H1 (cell line): ENCODE measurements at regions not wholly inside any gene's neighbourhood (a gene's known extent, or its start where the extent isn't known, plus 50 kb on each side); places are given as distances from the start of the nearest gene placed in this dataset.

ENCODE experiments used
- CTCF ChIA-PET: fragments of 300-600 bp; sonication (Branson Sonifier 250); formaldehyde crosslinking; loops from one replicate; lab custom pipeline; 2021; ENCODE audit not compliant: partially characterized antibody; lab: Charles Lee
- POLR2A ChIA-PET: fragments of 300-600 bp; sonication (Branson Sonifier 250); formaldehyde crosslinking; loops from one replicate; lab custom pipeline; 2021; ENCODE audit warnings: inconsistent platforms; ENCODE audit not compliant: partially characterized antibody; lab: Charles Lee
- DNase-seq, 2 experiments: peaks; one replicate each; pipeline versions ENCODE4 v3.0.0 to v3.0.0-alpha.2; 2010 to 2022; ENCODE audit warnings: low spot score in 2 of 2, low read depth in 1 of 2, mixed read lengths in 1 of 2
- FAIRE-seq: peaks from 2 replicates; lab custom pipeline; 2011; peaks lifted over from hg19 to GRCh38; lab: Jason Lieb, UNC
- H2AFZ ChIP-seq: 2 replicates; pipeline ENCODE4 v1.8.1; 2012; ENCODE audit warnings: low read length, inconsistent platforms
- H2AK5ac ChIP-seq: 2 replicates; pipeline ENCODE4 v1.6.1; 2013; ENCODE audit warnings: low read depth, low read length
- H2BK120ac ChIP-seq: replicated peaks from 2 replicates; pipeline ENCODE3; 2013; ENCODE audit warnings: low read depth, low read length, inconsistent platforms
- H2BK12ac ChIP-seq: 2 replicates; pipeline ENCODE4 v1.6.1; 2013; ENCODE audit warnings: low read depth, low read length
- H2BK15ac ChIP-seq: 2 replicates; pipeline ENCODE4 v1.6.1; 2013; ENCODE audit warnings: low read length
- H2BK20ac ChIP-seq: 2 replicates; pipeline ENCODE4 v1.6.1; 2013; ENCODE audit warnings: low read length
- H2BK5ac ChIP-seq: 2 replicates; pipeline ENCODE4 v1.6.1; 2013; ENCODE audit warnings: low read depth, low read length
- H3K14ac ChIP-seq: 2 replicates; pipeline ENCODE4 v1.6.1; 2013; ENCODE audit warnings: inconsistent platforms; ENCODE audit not compliant: insufficient read length
- H3K18ac ChIP-seq: 2 replicates; pipeline ENCODE4 v1.6.1; 2013; ENCODE audit warnings: low read length; ENCODE audit errors: extremely low read depth
- H3K23ac ChIP-seq: 2 replicates; pipeline ENCODE4 v1.6.1; 2013; ENCODE audit warnings: inconsistent platforms; ENCODE audit not compliant: insufficient read length
- H3K23me2 ChIP-seq: 2 replicates; pipeline ENCODE4 v1.6.1; 2013; ENCODE audit warnings: low read depth, low read length
- H3K27ac ChIP-seq: 2 replicates; pipeline ENCODE4 v1.6.1; 2011; ENCODE audit warnings: low read depth, low read length, inconsistent platforms
- H3K27me3 ChIP-seq, 4 experiments: replicated peaks in 1 of 4; 1 replicate in 1 of 4; 2 replicates in 3 of 4; pipeline versions ENCODE4 v1.6.1 to v1.8.1; 2011 to 2013; ENCODE audit warnings: low read length in 3 of 4, mild to moderate bottlenecking in 3 of 4, inconsistent platforms in 2 of 4, mixed read lengths in 2 of 4, moderate library complexity in 1 of 4; ENCODE audit not compliant: control insufficient read depth in 3 of 4, insufficient read depth in 3 of 4; ENCODE audit errors: extremely low read depth in 1 of 4
- H3K36me3 ChIP-seq, 4 experiments: 2 replicates each; pipeline versions ENCODE4 v1.6.1 to v1.8.1; 2011 to 2013; ENCODE audit warnings: mild to moderate bottlenecking in 4 of 4, low read length in 3 of 4, moderate library complexity in 2 of 4, control low read depth in 1 of 4, inconsistent platforms in 1 of 4; ENCODE audit not compliant: insufficient read depth in 4 of 4, control insufficient read depth in 2 of 4
- H3K4ac ChIP-seq: replicated peaks from 2 replicates; pipeline ENCODE3; 2013; ENCODE audit warnings: low read length, low read depth, mixed read lengths, inconsistent platforms; ENCODE audit not compliant: insufficient read length
- H3K4me1 ChIP-seq, 4 experiments: replicated peaks in 1 of 4; 1 replicate in 1 of 4; 2 replicates in 3 of 4; pipeline versions ENCODE4 v1.6.1 to v1.8.1; 2011 to 2013; ENCODE audit warnings: low read length in 3 of 4, inconsistent platforms in 2 of 4, mixed read lengths in 1 of 4; ENCODE audit not compliant: insufficient read depth in 4 of 4, control insufficient read depth in 3 of 4
- H3K4me2 ChIP-seq, 2 experiments: 2 replicates each; pipeline versions ENCODE4 v1.6.1 to v1.8.1; 2011 to 2013; ENCODE audit warnings: low read depth in 2 of 2, low read length in 2 of 2, control low read depth in 1 of 2, inconsistent platforms in 1 of 2, mild to moderate bottlenecking in 1 of 2; ENCODE audit not compliant: insufficient read depth in 1 of 2
- H3K4me3 ChIP-seq, 4 experiments: fragments of 200-600, 300-600 bp in 1 of 4; sonication (generic), shearing (Covaris generic), sonication (Bioruptor Twin) in 1 of 4; 2 replicates each; pipeline versions ENCODE4 v1.5.1 to v1.8.1; 2011 to 2016; ENCODE audit warnings: low read length in 4 of 4, low read depth in 3 of 4, control low read depth in 2 of 4, inconsistent platforms in 2 of 4, mild to moderate bottlenecking in 2 of 4, mixed read lengths in 1 of 4, moderate library complexity in 1 of 4; ENCODE audit not compliant: insufficient read depth in 2 of 4; ENCODE audit errors: extremely low read depth in 1 of 4
- H3K56ac ChIP-seq: replicated peaks from 2 replicates; pipeline ENCODE3; 2013; ENCODE audit warnings: low read depth, mild to moderate bottlenecking, mixed read lengths, low read length, inconsistent platforms; ENCODE audit not compliant: insufficient read length
- H3K79me1 ChIP-seq: 2 replicates; pipeline ENCODE4 v1.6.1; 2013; ENCODE audit warnings: low read depth, low read length, control low read depth
- H3K79me2 ChIP-seq, 2 experiments: 2 replicates each; pipeline versions ENCODE4 v1.6.1 to v1.8.1; 2012 to 2013; ENCODE audit warnings: low read length in 2 of 2, mild to moderate bottlenecking in 2 of 2, inconsistent platforms in 1 of 2; ENCODE audit not compliant: insufficient read depth in 2 of 2, control insufficient read depth in 1 of 2
- H3K9ac ChIP-seq, 4 experiments: replicated peaks in 1 of 4; 1 replicate in 1 of 4; 2 replicates in 3 of 4; pipeline versions ENCODE4 v1.6.1 to v1.8.1; 2011 to 2013; ENCODE audit warnings: low read depth in 3 of 4, low read length in 3 of 4, control low read depth in 2 of 4, mild to moderate bottlenecking in 2 of 4, moderate library complexity in 2 of 4, inconsistent platforms in 1 of 4; ENCODE audit errors: extremely low read depth in 1 of 4
- H3K9me3 ChIP-seq, 2 experiments: 2 replicates each; pipeline versions ENCODE4 v1.6.1 to v1.8.1; 2012 to 2013; ENCODE audit warnings: mild to moderate bottlenecking in 2 of 2, moderate library complexity in 2 of 2, control low read depth in 1 of 2, inconsistent platforms in 1 of 2, low read depth in 1 of 2, low read length in 1 of 2, mixed read lengths in 1 of 2; ENCODE audit not compliant: insufficient read depth in 2 of 2
- H4K20me1 ChIP-seq, 2 experiments: replicated peaks in 1 of 2; 2 replicates each; pipeline versions ENCODE3 to v1.8.1; 2011 to 2013; ENCODE audit warnings: inconsistent platforms in 2 of 2, low read length in 2 of 2, mild to moderate bottlenecking in 1 of 2; ENCODE audit not compliant: insufficient read depth in 2 of 2, control insufficient read depth in 1 of 2
- H4K5ac ChIP-seq: 2 replicates; pipeline ENCODE4 v1.6.1; 2013; ENCODE audit warnings: low read length, low read depth, mixed read lengths, inconsistent platforms; ENCODE audit not compliant: insufficient read length
- H4K8ac ChIP-seq: 2 replicates; pipeline ENCODE4 v1.8.0; 2013; ENCODE audit warnings: mild to moderate bottlenecking, moderate library complexity, low read length, inconsistent platforms; ENCODE audit not compliant: insufficient read depth; ENCODE audit errors: extremely low read depth
- H4K91ac ChIP-seq: replicated peaks from 2 replicates; pipeline ENCODE3; 2013; ENCODE audit warnings: low read length, mixed read lengths, inconsistent platforms; ENCODE audit not compliant: insufficient read length
- ATF3 ChIP-seq: IDR thresholded peaks from 2 replicates; pipeline ENCODE4 v1.6.1; 2011; ENCODE audit warnings: low read depth, mild to moderate bottlenecking, low read length; ENCODE audit not compliant: insufficient read depth
- EZH2 ChIP-seq: fragments of 200-600 bp; sonication (generic); IDR thresholded peaks from 2 replicates; pipeline ENCODE4 v1.7.1; 2012; ENCODE audit warnings: low read depth, mild to moderate bottlenecking, moderate library complexity, low read length, inconsistent platforms; ENCODE audit not compliant: severe bottlenecking
- HDAC2 ChIP-seq, 2 experiments: fragments of 300-600 bp in 1 of 2; sonication (generic) in 1 of 2; IDR thresholded peaks; 2 replicates each; pipeline ENCODE4 v1.6.1; 2011 to 2012; ENCODE audit warnings: low read depth in 2 of 2, low read length in 2 of 2, mild to moderate bottlenecking in 2 of 2, moderate library complexity in 2 of 2, borderline replicate concordance in 1 of 2, inconsistent platforms in 1 of 2
- HDAC6 ChIP-seq: IDR thresholded peaks from one replicate; pipeline ENCODE4 v1.7.1; 2012; ENCODE audit warnings: low read depth, mild to moderate bottlenecking, inconsistent platforms, low read length, moderate library complexity
- NRF1 ChIP-seq: IDR thresholded peaks from 2 replicates; pipeline ENCODE4 v1.6.1; 2011; ENCODE audit warnings: mild to moderate bottlenecking, low read depth, low read length, improper control_type of control experiment
- POLR2A ChIP-seq, 2 experiments: IDR thresholded peaks; 1 replicate in 1 of 2; 2 replicates in 1 of 2; pipeline ENCODE4 v1.6.1; 2011; ENCODE audit warnings: low read depth in 2 of 2, low read length in 2 of 2, mild to moderate bottlenecking in 2 of 2; ENCODE audit errors: control extremely low read depth in 1 of 2
- RBBP5 ChIP-seq: IDR thresholded peaks from 2 replicates; pipeline ENCODE4 v1.7.1; 2012; ENCODE audit warnings: low read depth, mild to moderate bottlenecking, inconsistent platforms, low read length, moderate library complexity, borderline replicate concordance
- SAP30 ChIP-seq: fragments of 300-600 bp; sonication (generic); IDR thresholded peaks from 2 replicates; pipeline ENCODE4 v1.7.1; 2012; ENCODE audit warnings: low read length, moderate library complexity, mild to moderate bottlenecking, inconsistent platforms; ENCODE audit not compliant: insufficient read depth, insufficient replicate concordance
- SIX5 ChIP-seq: IDR thresholded peaks from 2 replicates; pipeline ENCODE4 v1.6.1; 2011; ENCODE audit warnings: mild to moderate bottlenecking, low read depth, low read length
- SP1 ChIP-seq: IDR thresholded peaks from 2 replicates; pipeline ENCODE4 v1.6.1; 2011; ENCODE audit warnings: low read depth, low read length
- SUZ12 ChIP-seq: fragments of 200-600 bp; sonication (generic); IDR thresholded peaks from 2 replicates; pipeline ENCODE4 v1.6.1; 2012; ENCODE audit warnings: mild to moderate bottlenecking, inconsistent platforms, low read length, moderate library complexity, mixed read lengths
- YY1 ChIP-seq: IDR thresholded peaks from 2 replicates; pipeline ENCODE4 v1.6.1; 2011; ENCODE audit warnings: low read depth, mild to moderate bottlenecking, low read length
- ZNF274 ChIP-seq: IDR thresholded peaks from 2 replicates; pipeline ENCODE4 v1.7.0; 2012; ENCODE audit warnings: low read length, borderline replicate concordance; ENCODE audit errors: extremely low read depth
- WGBS, 2 experiments: shearing (Covaris generic) in 1 of 2; methylation state at CpG; one replicate each; pipeline versions ENCODE4 v1.1.6 to v1.1.7; 2013 to 2015; ENCODE audit warnings: low lambda C conversion rate in 2 of 2, mixed read lengths in 2 of 2, inconsistent platforms in 1 of 2, low coverage in 1 of 2, missing lambda C conversion rate in 1 of 2; ENCODE audit not compliant: insufficient replicate concordance in 2 of 2, insufficient coverage in 1 of 2, insufficient read length in 1 of 2; ENCODE audit errors: extremely low coverage in 1 of 2, missing lambda C conversion rate in 1 of 2; 5-methylcytosine and 5-hydroxymethylcytosine counted together

GRCh38 chr2:129069875-129070594 lies 751.4 kb upstream of the HS6ST1 start:
- H2BK120ac ChIP-seq, result no peak overlapping the region
- H3K23ac ChIP-seq, result no peak overlapping the region
- WGBS, 2 experiments, result 94% methylated on average over 12 of the region's 12 CpGs; no CpG with 5 or more reads in 1 of the 2 experiments
- no peak overlapping the region for H4K8ac ChIP-seq
- no peak overlapping the region for H2BK15ac ChIP-seq
- no peak overlapping the region for H3K4me2 ChIP-seq
- no peak overlapping the region for H3K56ac ChIP-seq
- DNase-seq (no peak), FAIRE-seq (no peak)
- no peak overlapping the region for H3K4ac ChIP-seq
- H2AFZ ChIP-seq, result no peak overlapping the region
- no peak overlapping the region for H3K14ac ChIP-seq
- no peak overlapping the region for H4K5ac ChIP-seq
- H3K18ac ChIP-seq, result no peak overlapping the region
- H3K9me3 ChIP-seq, result no peaks in the 10 kb centered on the region
- ChIA-PET POLR2A (no interaction called here), CTCF (interaction anchor here (0.6 kb wide), 1 partner anchor 135 kb away, joined by 3 read pairs; no protein-coding TSS in a partner anchor)
- H3K79me1 ChIP-seq, result no peaks in the 10 kb centered on the region
- no peaks in the 10 kb centered on the region for H3K23me2 ChIP-seq
- no peak overlapping the region for H3K27ac ChIP-seq
- no peaks in the 10 kb centered on the region for H3K27me3 ChIP-seq
- H4K91ac ChIP-seq, result no peak overlapping the region
- H3K9ac ChIP-seq, result no peak overlapping the region
- no peak overlapping the region for H3K4me3 ChIP-seq
- H3K36me3 ChIP-seq, result no peaks in the 10 kb centered on the region
- H3K4me1 ChIP-seq, result no peaks in the 10 kb centered on the region
- no peak overlapping the region for H2BK12ac ChIP-seq
- no peaks in the 10 kb centered on the region for H3K79me2 ChIP-seq
- H2BK5ac ChIP-seq, result no peak overlapping the region
- no peak overlapping the region for H2AK5ac ChIP-seq
- no peak overlapping the region for H2BK20ac ChIP-seq
- H4K20me1 ChIP-seq, result peaks cover 0 to 2% of the 10 kb centered on the region in 2 experiments
- TF ChIP-seq ZNF274, result no peak
- no peak for TF ChIP-seq RBBP5
- no peak for TF ChIP-seq YY1
- TF ChIP-seq SUZ12, result no peak
- no peak for TF ChIP-seq HDAC6
- TF ChIP-seq SIX5, result no peak
- no peak for TF ChIP-seq HDAC2 (IDR thresholded peaks at IDR 0.05; ENCODE audit: borderline replicate concordance in 1 of 2, low read depth in 2 of 2, low read length in 2 of 2)
- no peak for TF ChIP-seq SAP30
- no peak for TF ChIP-seq NRF1
- TF ChIP-seq EZH2, result no peak
- TF ChIP-seq POLR2A (IDR thresholded peaks at IDR 0.05; ENCODE audit: control extremely low read depth in 1 of 2, low read depth in 2 of 2, low read length in 2 of 2), result no peak
- no peak for TF ChIP-seq SP1
- TF ChIP-seq ATF3, result no peak
